Lower leg skin (tissue), 3 donors: ENCODE measurements at regions not wholly inside any gene's neighbourhood (a gene's known extent, or its start where the extent isn't known, plus 50 kb on each side); places are given as distances from the start of the nearest gene placed in this dataset.

Experiments
- POLR2A ChIP-seq, 2 donors: fragments of 450-650 bp; IDR thresholded peaks; one replicate each; pipeline ENCODE4 v1.6.1; 2016 to 2017; ENCODE audit warnings: antibody characterized with exemption in 2 of 2, mild to moderate bottlenecking in 1 of 2, moderate library complexity in 1 of 2
- TF ChIP-seq, protein P1 (sequence below), 3 donors: fragments of 450-650 bp; IDR thresholded peaks; one replicate each; pipeline ENCODE4 v1.5.1; 2016; ENCODE audit warnings: antibody characterized with exemption in 3 of 3, mild to moderate bottlenecking in 3 of 3, moderate library complexity in 2 of 3

DNA sequence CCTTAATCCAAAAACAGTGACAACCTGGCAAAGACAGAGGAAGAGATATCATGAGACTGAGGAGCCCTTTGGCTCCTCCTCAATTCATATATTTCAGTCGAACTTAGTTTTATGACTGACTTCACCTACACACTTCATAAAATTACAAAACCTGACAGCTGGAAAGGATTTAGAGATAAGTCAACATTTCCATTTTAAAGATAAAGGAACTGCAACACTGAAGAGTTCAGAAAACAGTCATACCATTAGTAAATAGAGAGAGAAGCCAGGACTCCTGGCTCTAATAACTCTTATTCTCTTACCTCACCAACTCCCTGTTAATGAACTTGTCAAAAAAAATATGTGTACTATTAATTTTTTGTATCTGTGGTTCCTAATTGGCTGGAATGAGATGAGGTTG is 141.0 kb upstream of the COL1A2 start:
- TF ChIP-seq, protein P1, sequence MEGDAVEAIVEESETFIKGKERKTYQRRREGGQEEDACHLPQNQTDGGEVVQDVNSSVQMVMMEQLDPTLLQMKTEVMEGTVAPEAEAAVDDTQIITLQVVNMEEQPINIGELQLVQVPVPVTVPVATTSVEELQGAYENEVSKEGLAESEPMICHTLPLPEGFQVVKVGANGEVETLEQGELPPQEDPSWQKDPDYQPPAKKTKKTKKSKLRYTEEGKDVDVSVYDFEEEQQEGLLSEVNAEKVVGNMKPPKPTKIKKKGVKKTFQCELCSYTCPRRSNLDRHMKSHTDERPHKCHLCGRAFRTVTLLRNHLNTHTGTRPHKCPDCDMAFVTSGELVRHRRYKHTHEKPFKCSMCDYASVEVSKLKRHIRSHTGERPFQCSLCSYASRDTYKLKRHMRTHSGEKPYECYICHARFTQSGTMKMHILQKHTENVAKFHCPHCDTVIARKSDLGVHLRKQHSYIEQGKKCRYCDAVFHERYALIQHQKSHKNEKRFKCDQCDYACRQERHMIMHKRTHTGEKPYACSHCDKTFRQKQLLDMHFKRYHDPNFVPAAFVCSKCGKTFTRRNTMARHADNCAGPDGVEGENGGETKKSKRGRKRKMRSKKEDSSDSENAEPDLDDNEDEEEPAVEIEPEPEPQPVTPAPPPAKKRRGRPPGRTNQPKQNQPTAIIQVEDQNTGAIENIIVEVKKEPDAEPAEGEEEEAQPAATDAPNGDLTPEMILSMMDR (IDR thresholded peaks at IDR 0.05) = no peak
- TF ChIP-seq POLR2A (IDR thresholded peaks at IDR 0.05) = no peak
